ENCODE measurements at regions not wholly inside any gene's neighbourhood (a gene's known extent, or its start where the extent isn't known, plus 50 kb on each side); places are given as distances from the start of the nearest gene placed in this dataset.

DNA sequence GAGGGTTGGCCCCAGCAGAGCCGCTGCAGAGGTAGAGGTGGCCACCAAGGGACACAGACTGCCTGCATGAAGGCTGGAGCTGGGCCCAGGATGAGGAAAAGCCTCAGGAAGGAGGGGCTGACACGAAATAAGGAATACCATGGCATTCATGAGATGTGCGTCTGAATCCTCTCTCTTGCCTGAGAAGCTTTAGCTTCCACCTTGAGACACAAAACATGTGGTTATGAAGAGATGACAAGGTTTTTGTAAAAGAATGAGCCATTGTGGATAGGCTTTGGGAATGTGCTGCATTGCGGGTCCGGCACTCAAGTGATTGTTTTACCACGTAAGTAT, 82.7 kb downstream of the DAD1 start:
- Histone ChIP-seq H3K9me3 (ENCODE audit: control insufficient read depth, insufficient read depth, low read length) (no peaks in the 10 kb centered on the region), H4K20me1 (ENCODE audit: insufficient read depth, low read length) (no peaks in the 10 kb centered on the region), H4K8ac (ENCODE audit: low read depth in 2 of 2, low read length in 2 of 2) (no peak overlapping the region), H3K4me3 (ENCODE audit: insufficient read depth, low read depth, low read length) (no peak overlapping the region), H3K4me1 (ENCODE audit: control insufficient read depth, insufficient read depth, low read length) (peaks cover 4% of the 10 kb centered on the region), H4K91ac (ENCODE audit: insufficient read depth, low read depth, low read length) (no peak overlapping the region), H3K18ac (ENCODE audit: low read depth, low read length) (no peak overlapping the region), H3K4me2 (ENCODE audit: low read depth, low read length) (no peak overlapping the region), H2BK15ac (ENCODE audit: low read depth, low read length) (no peak overlapping the region), H3K14ac (replicated peaks; ENCODE audit: low read depth, low read length) (no peak overlapping the region), H3K23ac (ENCODE audit: low read depth, low read length) (no peak overlapping the region), H4K5ac (ENCODE audit: low read depth, low read length) (no peak overlapping the region), H3K9me1 (ENCODE audit: insufficient read depth, low read length) (no peaks in the 10 kb centered on the region), H3K9ac (ENCODE audit: low read depth, low read length) (no peak overlapping the region), H3K36me3 (ENCODE audit: control insufficient read depth, insufficient read depth, low read length) (no peaks in the 10 kb centered on the region), H2BK120ac (ENCODE audit: low read depth, low read length) (no peak overlapping the region), H3K27me3 (ENCODE audit: control insufficient read depth, insufficient read depth, low read length) (peaks cover 18% of the 10 kb centered on the region), H3K27ac (ENCODE audit: insufficient read depth, low read length) (no peak overlapping the region), H3K4ac (ENCODE audit: low read depth, low read length) (no peak overlapping the region), H2BK5ac (ENCODE audit: low read depth, low read length, poor library complexity, severe bottlenecking) (no peak overlapping the region), H3K56ac (ENCODE audit: extremely low read depth, insufficient read depth, low read length) (no peak overlapping the region), H2BK20ac (ENCODE audit: low read depth, low read length) (no peak overlapping the region), H3K79me1 (ENCODE audit: low read depth in 1 of 2, low read length in 2 of 2) (no peaks in the 10 kb centered on the region), H2AK9ac (replicated peaks; ENCODE audit: low read depth, low read length, poor library complexity) (no peak overlapping the region), H2AK5ac (ENCODE audit: low read depth, low read length) (no peak overlapping the region), H2AFZ (replicated peaks; ENCODE audit: low read length, poor library complexity) (no peak overlapping the region)
- POLR2A ChIA-PET (ENCODE audit: unreplicated experiment): no interaction called here
- in situ Hi-C loops (cut with MboI; ENCODE audit: low sequenced_read_pairs) (no loop called here), dilution Hi-C loops (cut with HindIII; ENCODE audit: low sequenced_read_pairs, unreplicated experiment) (no loop called here), intact Hi-C loops (cut with micrococcal nuclease) (no loop called here)
- WGBS, 2 experiments (ENCODE audit: extremely low coverage in 2 of 2, insufficient read length in 1 of 2): 82% methylated on average over 3 of the region's 6 CpGs; no CpG with 5 or more reads in 1 of the 2 experiments
- ATAC-seq (ENCODE audit: low read depth): no peak
- no TSS peak for BruUV-seq (replicated peaks)
- DNase-seq: no peak
- CTCF ChIA-PET: no interaction called here
- TF ChIP-seq, protein P1, sequence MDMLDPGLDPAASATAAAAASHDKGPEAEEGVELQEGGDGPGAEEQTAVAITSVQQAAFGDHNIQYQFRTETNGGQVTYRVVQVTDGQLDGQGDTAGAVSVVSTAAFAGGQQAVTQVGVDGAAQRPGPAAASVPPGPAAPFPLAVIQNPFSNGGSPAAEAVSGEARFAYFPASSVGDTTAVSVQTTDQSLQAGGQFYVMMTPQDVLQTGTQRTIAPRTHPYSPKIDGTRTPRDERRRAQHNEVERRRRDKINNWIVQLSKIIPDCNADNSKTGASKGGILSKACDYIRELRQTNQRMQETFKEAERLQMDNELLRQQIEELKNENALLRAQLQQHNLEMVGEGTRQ (IDR thresholded peaks at IDR 0.05; ENCODE audit: low read depth, low read length): no peak
- TF ChIP-seq NFE2L2 (IDR thresholded peaks at IDR 0.05; ENCODE audit: low read depth, low read length) (no peak), MAFK (IDR thresholded peaks at IDR 0.05; ENCODE audit: low read depth, low read length) (no peak), SMC3 (IDR thresholded peaks at IDR 0.05; ENCODE audit: low read depth, low read length) (no peak), RCOR1 (IDR thresholded peaks at IDR 0.05; ENCODE audit: insufficient replicate concordance, low read length) (no peak), RAD21 (IDR thresholded peaks at IDR 0.05; ENCODE audit: low read length) (no peak), CHD1 (IDR thresholded peaks at IDR 0.05; ENCODE audit: low read depth, low read length) (no peak), POLR2A (IDR thresholded peaks at IDR 0.05; ENCODE audit: low read depth, low read length) (no peak), CEBPB (IDR thresholded peaks at IDR 0.05; ENCODE audit: low read depth, low read length) (no peak), FOS (IDR thresholded peaks at IDR 0.05; ENCODE audit: low read depth, low read length) (no peak), RFX5 (IDR thresholded peaks at IDR 0.05; ENCODE audit: low read depth, low read length) (no peak), MXI1 (IDR thresholded peaks at IDR 0.05; ENCODE audit: borderline replicate concordance, low read depth, low read length) (no peak)
- TF ChIP-seq, protein P2, sequence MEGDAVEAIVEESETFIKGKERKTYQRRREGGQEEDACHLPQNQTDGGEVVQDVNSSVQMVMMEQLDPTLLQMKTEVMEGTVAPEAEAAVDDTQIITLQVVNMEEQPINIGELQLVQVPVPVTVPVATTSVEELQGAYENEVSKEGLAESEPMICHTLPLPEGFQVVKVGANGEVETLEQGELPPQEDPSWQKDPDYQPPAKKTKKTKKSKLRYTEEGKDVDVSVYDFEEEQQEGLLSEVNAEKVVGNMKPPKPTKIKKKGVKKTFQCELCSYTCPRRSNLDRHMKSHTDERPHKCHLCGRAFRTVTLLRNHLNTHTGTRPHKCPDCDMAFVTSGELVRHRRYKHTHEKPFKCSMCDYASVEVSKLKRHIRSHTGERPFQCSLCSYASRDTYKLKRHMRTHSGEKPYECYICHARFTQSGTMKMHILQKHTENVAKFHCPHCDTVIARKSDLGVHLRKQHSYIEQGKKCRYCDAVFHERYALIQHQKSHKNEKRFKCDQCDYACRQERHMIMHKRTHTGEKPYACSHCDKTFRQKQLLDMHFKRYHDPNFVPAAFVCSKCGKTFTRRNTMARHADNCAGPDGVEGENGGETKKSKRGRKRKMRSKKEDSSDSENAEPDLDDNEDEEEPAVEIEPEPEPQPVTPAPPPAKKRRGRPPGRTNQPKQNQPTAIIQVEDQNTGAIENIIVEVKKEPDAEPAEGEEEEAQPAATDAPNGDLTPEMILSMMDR (conservative IDR thresholded peaks at IDR 0.05; ENCODE audit: low read depth, low read length): no peak
- TF ChIP-seq, protein P3, sequence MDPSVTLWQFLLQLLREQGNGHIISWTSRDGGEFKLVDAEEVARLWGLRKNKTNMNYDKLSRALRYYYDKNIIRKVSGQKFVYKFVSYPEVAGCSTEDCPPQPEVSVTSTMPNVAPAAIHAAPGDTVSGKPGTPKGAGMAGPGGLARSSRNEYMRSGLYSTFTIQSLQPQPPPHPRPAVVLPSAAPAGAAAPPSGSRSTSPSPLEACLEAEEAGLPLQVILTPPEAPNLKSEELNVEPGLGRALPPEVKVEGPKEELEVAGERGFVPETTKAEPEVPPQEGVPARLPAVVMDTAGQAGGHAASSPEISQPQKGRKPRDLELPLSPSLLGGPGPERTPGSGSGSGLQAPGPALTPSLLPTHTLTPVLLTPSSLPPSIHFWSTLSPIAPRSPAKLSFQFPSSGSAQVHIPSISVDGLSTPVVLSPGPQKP (IDR thresholded peaks at IDR 0.05; ENCODE audit: borderline replicate concordance, low read depth, low read length): no peak

Data from IMR-90 (cell line).